GM18511 (cell line): ENCODE measurements at regions not wholly inside any gene's neighbourhood (a gene's known extent, or its start where the extent isn't known, plus 50 kb on each side); places are given as distances from the start of the nearest gene placed in this dataset.
"Not testable (repeated sequence)": the region's sequence is repeated elsewhere in the genome, so short reads cannot be mapped to it uniquely, and the experiment has no call there.

ENCODE experiments used
- ATAC-seq: cut with Tn5 transposase; IDR thresholded peaks from one replicate; pipeline ENCODE4 v1.9.1; 2021; ENCODE audit warnings: mild to moderate bottlenecking, moderate library complexity; ENCODE audit not compliant: unreplicated experiment

GRCh38 chr14:27363036-27363435, 765.2 kb upstream of the NOVA1 start:
- not testable (repeated sequence) for ATAC-seq

GRCh38 chr14:27366596-27366995, 768.8 kb upstream of the NOVA1 start:
- no peak for ATAC-seq

GRCh38 chr14:27367345-27367744, 769.5 kb upstream of the NOVA1 start:
- ATAC-seq = no peak

GRCh38 chr14:27370074-27370473, 772.2 kb upstream of the NOVA1 start:
- no peak for ATAC-seq

- no peak for ATAC-seq
Observed at GRCh38 chr14:27370775-27371174, 772.9 kb upstream of the NOVA1 start.

GRCh38 chr14:27371209-27371608, 773.4 kb upstream of the NOVA1 start:
- ATAC-seq = no peak

- no peak for ATAC-seq
Observed at GRCh38 chr14:27371868-27372267, 774.0 kb upstream of the NOVA1 start.

GRCh38 chr14:27372771-27373170, 774.9 kb upstream of the NOVA1 start:
- no peak for ATAC-seq

GRCh38 chr14:27384124-27384523, 786.3 kb upstream of the NOVA1 start:
- ATAC-seq = no peak

- no peak for ATAC-seq
Observed at GRCh38 chr14:27386391-27386790, 788.6 kb upstream of the NOVA1 start.

GRCh38 chr14:27387463-27387862, 789.6 kb upstream of the NOVA1 start:
- ATAC-seq = no peak

- no peak for ATAC-seq
Observed at GRCh38 chr14:27389402-27389801, 791.6 kb upstream of the NOVA1 start.

- no peak for ATAC-seq
Observed at GRCh38 chr14:27390155-27390554, 792.3 kb upstream of the NOVA1 start.

GRCh38 chr14:27391331-27391730, 793.5 kb upstream of the NOVA1 start:
- no peak for ATAC-seq

- no peak for ATAC-seq
Observed at GRCh38 chr14:27392153-27392552, 794.3 kb upstream of the NOVA1 start.

GRCh38 chr14:27409944-27410343, 812.1 kb upstream of the NOVA1 start:
- ATAC-seq = no peak

GRCh38 chr14:27410981-27411380, 813.1 kb upstream of the NOVA1 start:
- no peak for ATAC-seq

- ATAC-seq = no peak
Observed at GRCh38 chr14:27427796-27428195, 830.0 kb upstream of the NOVA1 start.

- ATAC-seq = no peak
Observed at GRCh38 chr14:27435923-27436670, 838.3 kb upstream of the NOVA1 start.

GRCh38 chr14:27484633-27485032, 886.8 kb upstream of the NOVA1 start:
- ATAC-seq = no peak

GRCh38 chr14:27485193-27485592, 887.4 kb upstream of the NOVA1 start:
- ATAC-seq = no peak

- ATAC-seq = no peak
Observed at GRCh38 chr14:27506272-27506671, 908.4 kb upstream of the NOVA1 start.

GRCh38 chr14:27528328-27528727, 930.5 kb upstream of the NOVA1 start:
- ATAC-seq = no peak
